Stomach (tissue), 8 donors: ENCODE measurements at regions not wholly inside any gene's neighbourhood (a gene's known extent, or its start where the extent isn't known, plus 50 kb on each side); places are given as distances from the start of the nearest gene placed in this dataset.

Source experiments
- DNase-seq, 2 donors: peaks; one replicate each; pipeline versions ENCODE4 v3.0.0 to v3.0.0-alpha.2; 2013 to 2019
- H3K27ac ChIP-seq, 5 donors: fragments of 200-600 bp in 4 of 5; sonication (generic) in 4 of 5; one replicate each; pipeline ENCODE4 v1.5.1; 2013 to 2019; ENCODE audit warnings: mild to moderate bottlenecking in 1 of 5, moderate library complexity in 1 of 5
- H3K27me3 ChIP-seq, 3 donors: fragments of 200-600 bp; sonication (generic); one replicate each; pipeline ENCODE4 v1.5.1; 2017 to 2019; ENCODE audit warnings: mixed run types in 1 of 3
- H3K36me3 ChIP-seq, 4 donors: fragments of 200-600 bp; sonication (generic); 1 replicate in 3 of 4; 2 replicates in 1 of 4; pipeline ENCODE4 v1.5.1; 2016 to 2019
- H3K4me1 ChIP-seq, 4 donors: fragments of 200-600 bp; sonication (generic); one replicate each; pipeline ENCODE4 v1.5.1; 2016 to 2019
- H3K4me3 ChIP-seq, 4 donors: fragments of 200-600 bp; sonication (generic) in 3 of 4; one replicate each; pipeline ENCODE4 v1.5.1; 2016 to 2019; ENCODE audit warnings: mild to moderate bottlenecking in 1 of 4
- H3K9me3 ChIP-seq, 4 donors: fragments of 200-600 bp; sonication (generic); one replicate each; pipeline ENCODE4 v1.5.1; 2016 to 2019
- CTCF ChIP-seq, 7 experiments: fragments of 450-650 bp in 4 of 7; fragments of 200-600 bp in 3 of 7; sonication (generic) in 3 of 7; IDR thresholded peaks; one replicate each; pipeline ENCODE4 v1.5.1; 2016 to 2019; ENCODE audit warnings: antibody characterized with exemption in 7 of 7, control low read depth in 2 of 7, mild to moderate bottlenecking in 1 of 7
- EP300 ChIP-seq: sonication (generic); formaldehyde crosslinking; IDR thresholded peaks from one replicate; pipeline ENCODE4 v1.6.1; 2017; ENCODE audit warnings: antibody characterized with exemption
- POLR2A ChIP-seq, 4 donors: fragments of 450-650 bp; IDR thresholded peaks; one replicate each; pipeline ENCODE4 v1.6.1; 2016; ENCODE audit warnings: antibody characterized with exemption in 4 of 4, control low read depth in 2 of 4, mild to moderate bottlenecking in 1 of 4, moderate library complexity in 1 of 4
- POLR2AphosphoS5 ChIP-seq, 3 donors: sonication (generic); formaldehyde crosslinking; IDR thresholded peaks; one replicate each; pipeline ENCODE4 v1.6.1; 2016; ENCODE audit warnings: antibody characterized with exemption in 3 of 3
- WGBS, 5 donors: extraction: QIAGEN DNeasy Blood & Tissue Kit in 3 of 5; methylation state at CpG; one replicate each; pipeline versions ENCODE4 v1.1.5 to v1.1.7; 2013 to 2018; 5-methylcytosine and 5-hydroxymethylcytosine counted together
- intact Hi-C: fragments of 100-400 bp; cut with DNase I; formaldehyde crosslinking; loops from one replicate; pipeline ENCODE4 v1.15.1; 2023; ENCODE audit warnings: low total_unique reads
- donor health status: healthy with polysubstance abuse.
- donor health status: Bipolar disorder and iron deficiency.
- donor health status: healthy.

GRCh38 chr9:22307013-22307711 lies 139.5 kb upstream of the DMRTA1 start:
- Histone ChIP-seq H3K9me3 (peaks cover 0 to 2% (median 0%) of the 10 kb centered on the region in 4 donors), H3K4me3 (no peak overlapping the region), H3K36me3 (no peaks in the 10 kb centered on the region), H3K27ac (no peak overlapping the region), H3K27me3 (peaks cover 0 to 7% (median 0%) of the 10 kb centered on the region in 3 donors), H3K4me1 (peaks cover 0 to 5% (median 0%) of the 10 kb centered on the region in 4 donors)
- peak in 5 of 7 experiments; percentile 16 to 62 (median 49) for TF ChIP-seq CTCF (IDR thresholded peaks at IDR 0.05)
- no peak for TF ChIP-seq POLR2AphosphoS5 (IDR thresholded peaks at IDR 0.05)
- TF ChIP-seq EP300: no peak
- TF ChIP-seq POLR2A (IDR thresholded peaks at IDR 0.05): no peak
- WGBS, 5 donors: 15 to 24% (median 17%) methylated on average over 2 of the region's 2 CpGs
- intact Hi-C loops: loop anchor here (5.0 kb wide), 1 partner anchor 150 kb away; no protein-coding TSS in a partner anchor
- peak; percentile 29 to 81 for DNase-seq

GRCh38 chr9:22308177-22308576 lies 138.4 kb upstream of the DMRTA1 start:
- TF ChIP-seq EP300 (no peak), CTCF (IDR thresholded peaks at IDR 0.05) (no peak), POLR2A (IDR thresholded peaks at IDR 0.05) (no peak), POLR2AphosphoS5 (IDR thresholded peaks at IDR 0.05) (no peak)
- Histone ChIP-seq H3K9me3 (peaks cover 0 to 2% (median 0%) of the 10 kb centered on the region in 4 donors), H3K4me1 (peaks cover 0 to 5% (median 0%) of the 10 kb centered on the region in 4 donors), H3K4me3 (no peak overlapping the region), H3K27me3 (peaks cover 0 to 7% (median 0%) of the 10 kb centered on the region in 3 donors), H3K36me3 (no peaks in the 10 kb centered on the region), H3K27ac (no peak overlapping the region)
- intact Hi-C loops: loop anchor here (5.0 kb wide), 1 partner anchor 149 kb away; no protein-coding TSS in a partner anchor
- DNase-seq: peak in 1 of 2 donors; percentile 4

GRCh38 chr9:22316645-22317044 lies 130.0 kb upstream of the DMRTA1 start:
- no peaks in the 10 kb centered on the region for H3K4me1 ChIP-seq
- TF ChIP-seq POLR2AphosphoS5 (IDR thresholded peaks at IDR 0.05) (no peak), POLR2A (IDR thresholded peaks at IDR 0.05) (no peak), CTCF (IDR thresholded peaks at IDR 0.05) (no peak), EP300 (no peak)
- no peaks in the 10 kb centered on the region for H3K27me3 ChIP-seq
- 78 to 100% (median 88%) methylated on average over 1 of the region's 1 CpG for WGBS, 5 donors
- DNase-seq: no peak
- intact Hi-C loops: no loop called here
- no peak overlapping the region for H3K4me3 ChIP-seq
- H3K36me3 ChIP-seq: no peaks in the 10 kb centered on the region
- no peak overlapping the region for H3K27ac ChIP-seq
- peaks cover 0 to 13% (median 9%) of the 10 kb centered on the region in 4 donors for H3K9me3 ChIP-seq

DNA sequence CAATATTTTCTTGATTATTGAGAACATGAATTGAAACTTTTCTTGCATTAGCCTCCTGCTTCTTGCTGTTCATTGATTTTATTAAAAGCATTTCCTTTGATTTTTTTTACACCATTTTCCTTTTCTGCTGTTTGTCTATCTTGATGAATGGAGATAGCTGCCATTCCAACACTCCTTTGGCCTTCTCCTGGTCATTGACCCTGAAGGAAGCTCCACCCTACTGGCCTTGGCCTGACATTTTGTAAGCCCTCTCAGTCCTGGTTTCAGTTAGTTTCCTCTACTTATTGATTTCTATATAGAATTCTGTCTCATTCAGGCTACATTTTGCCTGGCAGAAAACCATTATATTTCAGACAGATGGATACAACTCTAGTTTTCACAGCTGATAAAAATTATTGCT lies 115.1 kb upstream of the DMRTA1 start:
- no peak overlapping the region for H3K4me3 ChIP-seq

GRCh38 chr9:22332202-22332601 lies 114.4 kb upstream of the DMRTA1 start:
- no peak for TF ChIP-seq POLR2AphosphoS5 (IDR thresholded peaks at IDR 0.05)
- TF ChIP-seq EP300: no peak
- TF ChIP-seq POLR2A (IDR thresholded peaks at IDR 0.05): no peak
- no peak for TF ChIP-seq CTCF (IDR thresholded peaks at IDR 0.05)
- Histone ChIP-seq H3K27me3 (no peaks in the 10 kb centered on the region), H3K36me3 (no peaks in the 10 kb centered on the region), H3K4me1 (no peaks in the 10 kb centered on the region), H3K4me3 (no peak overlapping the region), H3K27ac (no peak overlapping the region), H3K9me3 (peaks cover 0 to 6% (median 0%) of the 10 kb centered on the region in 4 donors)
- WGBS, 5 donors: 46 to 57% (median 54%) methylated on average over 1 of the region's 1 CpG
- no peak for DNase-seq
- intact Hi-C loops: no loop called here

More for the DNA sequence above, 115.1 kb upstream of the DMRTA1 start:
- Histone ChIP-seq H3K4me1 (no peaks in the 10 kb centered on the region), H3K27ac (no peak overlapping the region), H3K36me3 (no peaks in the 10 kb centered on the region), H3K9me3 (peaks cover 0 to 6% (median 0%) of the 10 kb centered on the region in 4 donors), H3K27me3 (no peaks in the 10 kb centered on the region)
- intact Hi-C loops: no loop called here
- TF ChIP-seq POLR2A (IDR thresholded peaks at IDR 0.05): no peak
- DNase-seq: no peak
